HG03175 (cell line): ENCODE measurements at regions not wholly inside any gene's neighbourhood (a gene's known extent, or its start where the extent isn't known, plus 50 kb on each side); places are given as distances from the start of the nearest gene placed in this dataset.
"Not testable (repeated sequence)": the region's sequence is repeated elsewhere in the genome, so short reads cannot be mapped to it uniquely, and the experiment has no call there.

ENCODE experiments used
- ATAC-seq: cut with Tn5 transposase; IDR thresholded peaks from one replicate; pipeline ENCODE4 v1.9.1; 2021; ENCODE audit warnings: mild to moderate bottlenecking, moderate library complexity; ENCODE audit not compliant: unreplicated experiment

DNA sequence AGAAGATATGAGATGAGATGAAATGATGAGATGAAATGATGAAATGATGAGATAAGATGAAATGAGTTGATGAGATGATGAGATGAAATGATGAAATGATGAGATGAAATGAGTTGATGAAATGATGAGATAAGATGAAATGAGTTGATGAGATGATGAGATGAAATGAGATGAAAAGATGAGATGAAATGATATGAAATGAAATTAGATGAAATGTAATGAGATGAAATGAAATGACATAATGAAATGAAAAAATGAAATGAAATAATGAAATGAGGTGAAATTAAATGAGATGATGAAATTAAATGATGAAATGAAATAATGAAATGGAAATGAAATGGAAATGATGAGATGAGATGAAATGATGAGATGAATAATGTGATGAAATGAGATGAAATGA lies 231.6 kb downstream of the GOLGA6L6 start:
- not testable (repeated sequence) for ATAC-seq

DNA sequence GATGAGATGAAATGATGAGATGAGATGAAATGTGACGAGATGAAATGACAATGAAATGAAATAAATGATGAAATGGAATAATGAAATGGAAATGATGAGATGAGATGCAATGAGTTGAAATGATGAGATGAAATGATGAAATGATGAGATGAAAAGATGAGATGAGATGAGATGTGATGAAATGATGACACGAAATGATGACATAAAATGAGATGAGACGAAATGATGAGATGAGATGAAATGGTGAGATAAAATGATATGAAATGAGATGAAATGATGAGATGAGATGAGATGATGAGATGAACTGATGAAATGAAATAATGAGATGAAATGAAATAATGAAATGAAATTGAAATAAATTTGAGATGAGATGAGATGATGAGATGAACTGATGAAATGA lies 232.2 kb downstream of the GOLGA6L6 start:
- ATAC-seq: not testable (repeated sequence)

DNA sequence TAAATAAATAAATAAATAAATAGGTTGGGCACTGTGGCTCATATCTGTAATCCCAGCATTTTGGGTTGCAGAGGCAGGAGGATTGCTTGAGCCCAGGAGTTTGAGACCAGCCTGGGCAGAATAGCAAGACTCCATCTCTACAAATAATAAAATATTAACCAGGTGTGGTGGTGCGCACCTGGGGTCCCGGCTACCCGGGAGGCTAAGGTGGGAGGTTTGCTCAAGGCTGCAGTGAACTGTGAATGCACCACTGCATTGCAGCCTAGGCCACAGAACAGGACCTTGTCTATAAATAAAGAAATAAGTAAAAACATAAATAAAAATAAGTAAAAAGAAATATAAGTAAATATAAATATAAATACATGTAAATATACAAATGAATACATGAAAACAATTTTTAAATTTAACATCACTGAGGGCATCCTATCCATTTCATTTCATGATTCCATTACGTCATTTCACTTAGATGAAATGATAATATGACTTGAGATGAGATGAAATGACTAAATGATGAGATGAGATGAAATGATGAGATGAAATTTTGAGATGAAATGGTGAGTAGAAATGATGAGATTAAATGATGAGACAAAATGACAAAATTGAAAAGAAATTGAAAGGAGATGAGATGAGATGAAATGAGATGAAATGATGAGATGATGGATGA lies 233.4 kb downstream of the GOLGA6L6 start:
- not testable (repeated sequence) for ATAC-seq

DNA sequence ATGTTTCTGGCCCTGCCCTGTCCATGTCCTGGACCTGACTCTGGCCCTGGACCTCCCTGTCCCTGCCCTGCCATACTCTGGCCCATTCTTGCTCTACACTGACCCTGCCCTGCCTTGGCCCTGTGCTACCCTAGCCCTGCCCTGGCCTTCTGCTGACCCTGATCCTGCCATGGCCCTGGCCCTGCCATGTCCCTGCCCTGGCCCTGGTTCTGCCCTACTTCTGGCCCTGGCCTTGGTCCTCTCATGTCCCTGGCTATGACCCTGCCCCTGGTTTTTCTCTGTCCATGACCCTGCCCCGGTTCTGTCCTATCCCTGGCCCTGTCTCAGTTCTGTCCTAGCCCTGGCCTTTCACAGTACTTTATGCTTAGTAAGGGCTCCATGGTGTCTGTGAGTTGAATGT lies 234.5 kb downstream of the GOLGA6L6 start:
- ATAC-seq: not testable (repeated sequence)

DNA sequence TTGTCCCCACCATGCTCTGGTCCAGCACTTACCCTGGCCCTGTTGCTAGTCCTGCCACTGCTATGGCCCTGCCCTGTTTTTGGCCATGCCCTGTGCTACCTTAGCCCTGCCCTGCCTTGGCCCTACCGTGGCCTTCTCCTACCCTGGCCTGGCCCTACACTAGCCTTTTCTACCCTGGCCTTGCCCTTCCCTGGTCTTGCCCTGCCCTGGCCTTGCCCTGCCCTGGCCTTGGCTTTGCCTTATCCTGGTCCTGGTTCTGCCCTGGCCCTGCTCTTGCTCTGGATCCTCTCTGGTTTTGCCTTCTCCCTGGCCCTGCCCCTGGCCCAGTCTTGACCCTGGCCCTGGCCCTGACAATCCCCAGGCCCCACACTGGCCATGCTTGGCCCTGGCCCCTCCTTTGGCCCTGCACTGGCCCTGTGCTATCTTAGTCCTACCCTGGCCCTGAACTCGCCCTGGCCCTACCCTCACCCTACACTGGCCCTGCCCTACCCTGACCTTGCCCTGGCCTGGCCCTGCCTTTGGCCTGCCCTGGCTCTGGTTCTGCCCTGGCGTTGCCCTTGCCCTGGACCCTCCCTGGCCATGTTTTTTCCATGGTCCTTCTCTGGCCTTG lies 235.0 kb downstream of the GOLGA6L6 start:
- not testable (repeated sequence) for ATAC-seq

DNA sequence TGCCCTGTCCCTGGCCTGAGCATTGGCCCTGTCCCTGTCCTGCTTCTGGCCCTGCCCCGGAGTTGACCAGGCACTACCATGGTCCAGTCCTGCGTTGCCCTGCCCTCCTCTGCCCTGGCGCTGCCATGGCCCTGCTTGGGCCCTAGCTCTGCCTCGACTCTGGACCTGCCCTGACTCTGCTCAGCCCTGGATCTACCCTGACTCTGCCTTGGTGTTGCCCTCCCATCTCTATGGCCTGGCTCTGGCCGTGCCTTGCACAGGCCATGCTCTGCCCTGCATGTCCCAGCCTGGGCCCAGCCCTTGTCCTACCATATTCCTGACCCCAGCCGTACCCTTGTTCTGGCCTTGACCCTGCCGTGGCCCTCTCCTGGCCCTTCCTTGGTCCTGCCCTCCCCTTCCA lies 235.7 kb downstream of the GOLGA6L6 start:
- not testable (repeated sequence) for ATAC-seq

DNA sequence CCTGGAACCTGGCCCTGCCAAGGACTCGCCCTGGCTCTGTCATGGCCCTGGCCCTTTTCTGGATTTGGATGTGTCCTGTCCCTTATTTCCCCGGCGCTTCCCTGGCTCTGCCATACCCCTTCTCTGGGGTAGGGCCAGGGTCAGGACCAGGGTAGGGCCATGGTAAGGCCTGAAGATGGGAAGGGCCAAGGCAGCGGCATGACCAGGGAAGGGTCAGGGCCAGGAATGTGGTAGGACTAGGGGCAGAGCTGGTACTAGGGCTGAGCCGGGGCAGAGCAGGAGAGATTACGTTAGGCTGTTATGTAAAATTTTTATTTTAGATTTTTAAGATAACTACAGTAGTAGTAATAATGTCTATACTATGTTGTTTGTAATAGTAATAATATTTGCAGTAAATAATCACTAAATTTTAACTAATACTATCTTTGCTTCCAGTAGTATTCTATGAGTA lies 236.6 kb downstream of the GOLGA6L6 start:
- ATAC-seq: not testable (repeated sequence)

DNA sequence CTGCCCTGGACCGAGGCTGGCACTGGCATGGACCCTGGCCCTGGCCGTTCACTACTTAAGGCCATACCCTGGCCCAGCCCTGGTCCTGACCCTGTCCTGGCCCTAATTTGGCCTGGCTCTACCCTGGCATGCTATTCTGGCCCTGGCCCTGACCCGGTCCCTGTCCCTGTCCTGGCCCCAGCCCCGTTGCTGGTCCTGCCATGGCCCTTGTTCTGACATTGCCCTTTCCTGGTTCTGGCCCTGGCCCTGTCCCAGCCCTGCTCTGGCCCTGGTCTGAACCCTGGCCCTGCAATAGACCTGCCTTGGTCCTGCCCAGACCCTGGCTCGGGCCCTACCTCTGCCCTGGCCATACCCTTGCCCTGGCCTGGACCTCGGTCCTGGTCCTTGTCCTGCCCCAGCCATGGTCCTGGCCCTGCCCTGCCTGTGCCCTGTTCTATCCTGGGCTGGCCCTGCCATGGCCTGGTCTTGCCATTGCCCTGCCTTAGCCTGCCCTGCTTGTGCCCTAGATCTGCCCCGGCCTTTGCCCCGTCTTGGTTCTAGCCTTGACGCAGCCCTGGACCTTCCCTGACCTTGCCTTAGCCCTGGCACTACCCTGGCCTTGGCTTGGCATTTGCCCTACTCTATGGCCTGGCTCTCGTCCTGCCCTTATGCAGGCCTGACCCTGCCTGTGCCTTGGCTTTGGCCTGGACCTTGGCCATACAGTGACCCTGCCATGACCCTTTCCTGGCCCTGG lies 237.2 kb downstream of the GOLGA6L6 start:
- ATAC-seq: not testable (repeated sequence)

DNA sequence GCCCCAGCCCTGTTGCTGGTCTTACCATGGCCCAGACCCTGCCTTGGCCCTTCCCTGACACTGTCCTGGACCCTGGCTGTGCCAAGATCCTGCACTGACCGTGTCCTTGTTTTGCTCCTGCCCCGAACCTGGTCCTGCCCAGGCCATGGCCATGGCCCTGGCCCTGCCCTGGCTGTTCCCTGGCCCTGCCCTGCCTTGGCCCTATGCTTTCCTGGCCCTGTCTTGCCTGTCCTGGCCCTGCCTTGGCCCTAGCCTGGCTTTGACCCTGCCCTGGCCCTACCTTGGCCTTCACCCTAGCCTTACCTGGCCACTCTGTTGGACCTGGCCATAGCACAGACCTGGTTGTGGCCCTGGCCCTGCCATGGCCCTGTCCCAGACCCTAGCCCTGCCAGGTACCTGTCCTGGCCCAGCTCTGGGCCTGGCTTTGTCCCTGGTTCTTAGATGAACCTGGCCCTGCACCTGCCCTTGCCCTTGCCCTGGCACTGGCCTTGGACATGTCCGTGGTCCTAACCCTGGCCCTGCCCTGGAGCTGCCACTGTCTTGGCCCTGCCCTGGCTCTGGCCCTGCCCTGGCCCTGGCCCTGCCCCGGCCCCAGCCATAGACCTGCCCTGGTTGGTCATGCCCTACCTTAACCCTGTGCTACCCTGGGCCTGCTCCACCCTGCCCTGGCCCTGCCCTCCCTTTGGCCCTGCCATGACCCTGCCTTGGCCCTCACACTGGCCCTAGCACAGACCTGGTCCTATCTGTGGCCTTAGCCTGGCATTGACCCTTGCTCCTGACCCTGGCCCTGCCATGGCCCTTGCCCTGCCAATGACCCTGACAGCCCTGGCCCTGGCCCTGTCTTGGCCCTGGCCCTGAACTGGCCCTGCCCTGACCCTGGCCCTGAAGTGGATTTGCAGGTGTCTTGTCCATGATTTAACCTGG lies 238.1 kb downstream of the GOLGA6L6 start:
- ATAC-seq: not testable (repeated sequence)

DNA sequence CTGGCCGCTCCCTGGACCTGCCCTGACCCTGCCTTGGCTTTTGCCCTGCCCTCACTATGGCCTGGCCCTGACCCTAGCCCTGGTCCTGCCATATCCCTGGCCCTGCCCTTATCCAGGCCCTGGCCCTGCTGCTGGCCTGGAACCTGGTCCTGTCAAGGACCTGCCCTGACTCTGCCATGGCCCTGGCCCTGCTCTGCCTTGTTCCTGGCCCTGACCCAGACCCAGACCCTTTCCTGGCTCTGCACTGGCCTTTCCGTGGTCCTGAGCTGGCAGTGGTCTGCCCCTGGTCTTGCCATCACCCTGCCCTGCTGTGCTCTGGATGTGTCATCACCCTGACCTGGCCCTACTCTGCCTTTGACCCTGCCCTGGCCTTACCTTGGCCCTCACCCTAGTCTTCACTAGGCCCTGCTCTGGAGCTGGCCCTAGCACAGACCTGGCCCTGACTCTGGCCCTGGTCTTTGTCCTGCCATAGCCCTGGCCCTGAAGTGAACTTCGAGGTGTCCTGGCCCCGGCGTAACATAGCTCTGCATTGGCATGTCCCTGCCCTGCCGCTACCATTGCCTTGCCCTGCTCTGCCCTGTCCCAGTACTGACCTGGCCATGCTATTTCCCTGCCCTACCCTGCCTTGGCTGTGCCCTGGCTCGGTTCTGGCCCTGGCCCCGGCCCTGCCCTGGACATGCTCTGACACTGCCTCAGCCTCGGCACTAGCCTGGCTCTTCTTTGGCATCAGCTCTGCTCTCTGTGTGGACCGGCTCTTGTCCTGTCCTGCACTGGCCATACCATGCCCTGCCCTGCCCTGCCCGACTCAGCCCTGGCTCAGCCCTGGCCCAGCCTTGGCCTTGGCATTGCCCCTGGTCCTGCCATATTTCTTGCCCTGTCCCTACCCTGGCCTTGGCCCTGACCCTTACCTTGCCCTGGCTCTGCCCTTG lies 239.2 kb downstream of the GOLGA6L6 start:
- ATAC-seq: not testable (repeated sequence)

DNA sequence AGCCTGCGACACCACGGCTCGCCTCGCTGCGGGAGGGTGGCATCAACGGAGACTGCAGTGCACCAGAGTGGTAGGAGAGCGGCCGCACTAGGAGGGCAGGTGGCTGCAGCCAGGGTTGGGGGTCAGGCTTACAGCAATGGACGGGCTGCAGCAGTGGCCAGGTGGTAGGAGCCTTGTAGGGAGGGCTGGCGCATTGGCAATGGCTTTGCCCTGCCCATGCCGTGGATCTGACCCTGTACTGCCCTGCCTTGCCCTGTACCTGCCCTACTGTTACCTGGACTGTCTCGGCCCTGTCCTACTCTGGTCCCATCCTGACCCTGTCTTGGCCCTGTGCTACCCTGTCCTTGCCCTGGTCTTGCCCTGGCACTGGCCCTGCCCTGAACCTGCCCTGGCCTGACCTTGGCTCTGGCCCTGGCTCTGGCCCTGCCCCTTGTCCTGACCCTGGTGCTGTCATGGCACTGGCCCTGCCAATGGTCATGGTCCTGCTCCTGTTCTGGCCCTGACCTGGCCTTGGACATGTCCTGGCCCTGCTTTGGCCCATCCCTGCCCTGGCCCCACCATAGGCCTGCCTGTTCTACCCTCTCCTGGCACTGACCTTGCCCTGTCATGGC lies 240.0 kb downstream of the GOLGA6L6 start:
- ATAC-seq: not testable (repeated sequence)

DNA sequence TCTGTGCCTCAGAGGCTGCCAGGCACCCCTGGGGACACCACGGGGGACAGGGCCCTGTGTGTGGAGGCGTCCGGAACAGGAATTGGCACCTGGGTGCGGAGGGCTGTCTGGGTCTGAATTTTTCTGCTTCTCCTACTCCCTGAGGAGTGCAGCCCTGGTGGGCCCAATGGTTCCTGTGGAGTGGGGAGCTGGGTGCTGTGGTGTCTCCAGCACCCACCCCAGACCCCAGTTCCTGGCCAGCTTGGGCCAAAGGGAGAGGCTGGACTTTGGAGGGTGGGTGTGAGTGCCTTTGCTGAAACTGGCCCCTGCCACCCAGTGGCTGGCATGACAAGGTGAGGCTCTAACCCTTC lies 240.6 kb downstream of the GOLGA6L6 start:
- not testable (repeated sequence) for ATAC-seq

DNA sequence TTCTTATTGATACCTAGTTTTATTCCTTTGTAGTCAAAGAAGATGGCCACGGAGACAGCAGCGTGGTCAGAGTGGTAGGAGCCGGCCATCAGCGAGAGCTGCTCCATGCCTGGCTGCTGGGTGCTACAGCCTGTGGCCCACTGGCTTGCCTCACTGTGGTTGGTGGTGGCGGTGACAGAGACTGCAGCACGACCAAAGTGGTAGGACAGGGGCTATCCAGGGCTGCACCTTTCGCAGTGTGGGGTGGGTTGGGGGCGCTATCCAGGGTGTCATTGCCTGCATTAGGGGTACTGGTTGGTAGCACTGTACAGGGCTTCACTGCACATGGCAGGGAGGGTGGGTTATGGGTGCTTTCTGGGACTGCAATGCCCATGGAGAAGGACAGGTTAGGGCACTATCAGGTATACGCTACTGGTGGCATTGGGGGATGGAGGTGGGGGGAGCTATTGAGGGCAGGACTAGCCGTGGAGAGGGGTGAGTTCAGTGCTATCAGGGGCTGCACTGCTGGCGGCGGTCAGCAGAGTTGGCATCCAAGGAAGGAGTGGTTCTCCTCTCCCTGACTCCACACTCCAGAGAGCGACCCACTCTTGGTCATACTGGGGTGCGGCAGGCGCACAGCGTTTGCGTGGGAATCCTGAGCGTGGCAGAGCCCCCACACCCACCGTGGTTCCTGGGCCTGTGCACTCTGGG lies 241.1 kb downstream of the GOLGA6L6 start:
- not testable (repeated sequence) for ATAC-seq

DNA sequence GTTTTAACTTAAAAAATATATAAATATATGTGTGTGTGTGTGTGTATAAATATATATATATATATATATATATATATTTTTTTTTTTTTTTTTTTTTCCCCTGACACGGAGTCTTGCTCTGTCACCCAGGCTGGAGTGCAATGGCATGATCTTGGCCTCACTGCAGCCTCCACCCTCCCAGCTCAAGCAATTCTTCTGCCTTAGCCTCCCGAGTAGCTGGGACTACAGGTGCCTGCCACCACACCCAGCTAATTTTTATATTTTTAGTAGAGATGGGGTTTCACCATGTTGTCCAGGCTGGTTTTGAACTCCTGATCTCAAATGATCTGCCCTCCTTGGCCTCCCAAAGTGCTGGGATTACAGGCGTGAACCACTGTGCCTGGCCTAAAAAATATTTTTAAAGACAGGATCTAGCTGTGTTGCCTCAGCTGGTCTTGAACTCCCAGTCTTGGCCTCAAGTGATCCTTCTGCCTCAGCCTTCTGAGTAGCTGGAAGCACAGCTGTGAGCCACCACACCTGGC lies 243.9 kb downstream of the GOLGA6L6 start:
- not testable (repeated sequence) for ATAC-seq

DNA sequence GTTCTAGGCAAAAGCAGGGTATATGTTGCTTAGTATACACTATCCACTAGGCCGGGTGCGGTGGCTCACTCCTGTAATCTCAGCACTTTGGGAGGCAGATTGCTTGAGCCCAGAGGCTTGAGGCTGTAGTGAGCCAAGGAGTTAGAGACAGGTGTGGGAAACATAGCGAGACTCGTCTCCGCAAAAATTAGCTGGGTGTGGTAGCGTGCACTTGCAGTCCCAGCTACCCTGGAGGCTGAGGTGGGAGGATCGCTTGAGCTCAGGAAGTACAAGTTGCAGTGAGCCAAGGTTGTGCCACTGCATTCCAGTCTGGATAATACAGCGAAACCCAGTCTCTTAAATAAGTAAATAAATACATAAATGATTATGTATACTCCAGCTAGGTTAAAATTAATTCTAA lies 245.3 kb downstream of the GOLGA6L6 start:
- ATAC-seq: not testable (repeated sequence)

DNA sequence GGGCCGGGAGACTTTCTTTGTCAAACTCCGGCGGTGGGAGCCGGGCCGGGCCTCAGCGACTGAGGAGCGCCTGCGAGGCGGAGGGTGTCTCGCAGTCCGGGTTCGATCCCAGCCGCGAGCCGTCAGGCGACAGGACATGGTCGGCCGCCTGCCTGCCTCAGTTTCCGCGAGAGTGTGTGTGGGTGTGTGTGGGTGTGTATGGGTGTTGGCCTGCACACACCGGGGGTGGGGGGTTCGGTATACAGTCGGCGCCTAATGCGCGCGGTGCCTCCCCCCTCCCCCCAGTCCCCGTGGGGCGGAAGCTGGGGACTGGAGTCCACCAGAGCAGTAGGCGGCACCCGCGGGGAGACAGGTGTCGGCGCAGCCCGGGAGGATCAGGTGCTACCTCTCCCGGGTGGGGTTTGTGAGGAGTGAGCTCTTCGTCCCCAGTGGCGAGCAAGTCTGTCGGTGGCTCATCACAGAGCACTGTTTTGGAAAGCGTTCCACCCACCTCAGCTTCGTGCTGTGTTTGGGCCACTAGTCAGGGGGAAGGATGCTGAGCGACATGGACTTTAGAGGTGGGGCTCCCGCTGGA lies 246.3 kb downstream of the GOLGA6L6 start:
- ATAC-seq: no peak

DNA sequence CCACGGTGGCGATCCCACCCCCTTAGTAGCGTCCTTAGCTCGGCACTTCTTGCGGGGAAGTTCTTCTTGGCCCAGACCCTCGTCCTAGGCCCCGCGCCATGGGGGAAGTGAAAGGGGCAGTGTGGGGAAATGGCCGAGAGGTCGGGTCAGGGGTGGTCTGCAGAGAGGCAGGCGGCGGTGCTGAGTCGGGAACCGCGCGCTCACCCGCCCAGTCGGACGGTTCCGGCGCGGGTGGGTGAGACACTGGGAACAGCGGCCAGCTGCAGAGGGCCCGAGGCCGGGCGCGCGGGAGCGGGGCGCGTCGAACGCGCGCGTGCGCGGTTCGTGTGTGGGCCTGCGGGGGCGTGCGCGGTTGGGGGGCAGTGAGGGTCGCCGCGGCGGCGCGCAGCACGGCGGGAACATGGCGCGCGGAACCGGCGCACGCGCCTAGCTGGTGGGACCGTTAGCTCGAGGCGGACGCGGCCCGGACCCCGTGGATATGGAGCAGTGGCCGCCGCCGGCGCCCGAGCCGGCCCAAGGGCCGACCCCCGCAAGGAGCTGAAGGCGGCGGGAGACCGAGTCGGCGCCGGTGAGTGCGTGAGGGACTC lies 246.9 kb downstream of the GOLGA6L6 start:
- ATAC-seq: no peak
